H1 (cell line): ENCODE measurements at regions not wholly inside any gene's neighbourhood (a gene's known extent, or its start where the extent isn't known, plus 50 kb on each side); places are given as distances from the start of the nearest gene placed in this dataset.

Source experiments
- CTBP2 ChIP-seq: IDR thresholded peaks from 2 replicates; pipeline ENCODE4 v1.7.0; 2011; ENCODE audit warnings: borderline replicate concordance, mild to moderate bottlenecking, moderate library complexity, mixed read lengths, low read length; ENCODE audit not compliant: insufficient read depth, insufficient read length
- GABPA ChIP-seq: IDR thresholded peaks from 2 replicates; pipeline ENCODE4 v1.6.1; 2011; ENCODE audit warnings: mild to moderate bottlenecking, low read length, moderate library complexity, borderline replicate concordance; ENCODE audit not compliant: insufficient read depth
- KDM4A ChIP-seq: IDR thresholded peaks from one replicate; pipeline ENCODE4 v1.7.1; 2012; ENCODE audit warnings: low read depth, mild to moderate bottlenecking, moderate library complexity, low read length, inconsistent platforms; ENCODE audit not compliant: severe bottlenecking
- PHF8 ChIP-seq: fragments of 200-600 bp; sonication (generic); conservative IDR thresholded peaks from 2 replicates; pipeline ENCODE4 v1.7.1; 2012; ENCODE audit warnings: low read depth, mild to moderate bottlenecking, inconsistent platforms, low read length, moderate library complexity
- POLR2A ChIP-seq, 2 experiments: IDR thresholded peaks; 1 replicate in 1 of 2; 2 replicates in 1 of 2; pipeline ENCODE4 v1.6.1; 2011; ENCODE audit warnings: low read depth in 2 of 2, low read length in 2 of 2, mild to moderate bottlenecking in 2 of 2; ENCODE audit errors: control extremely low read depth in 1 of 2
- RFX5 ChIP-seq: IDR thresholded peaks from 2 replicates; pipeline ENCODE4 v1.6.1; 2011; ENCODE audit warnings: low read depth, low read length, improper control_type of control experiment, borderline replicate concordance
- SRF ChIP-seq: IDR thresholded peaks from 2 replicates; pipeline ENCODE4 v1.6.1; 2011; ENCODE audit warnings: mild to moderate bottlenecking, low read depth, low read length, moderate library complexity
- TF ChIP-seq, protein P1 (sequence below): fragments of 300-600 bp; sonication (generic); IDR thresholded peaks from 2 replicates; pipeline ENCODE4 v1.7.1; 2012; ENCODE audit warnings: low read length, moderate library complexity, mild to moderate bottlenecking, inconsistent platforms; ENCODE audit not compliant: insufficient replicate concordance
- TF ChIP-seq, protein P2 (sequence below): IDR thresholded peaks from 2 replicates; pipeline ENCODE4 v1.6.1; 2012; ENCODE audit warnings: inconsistent platforms

DNA sequence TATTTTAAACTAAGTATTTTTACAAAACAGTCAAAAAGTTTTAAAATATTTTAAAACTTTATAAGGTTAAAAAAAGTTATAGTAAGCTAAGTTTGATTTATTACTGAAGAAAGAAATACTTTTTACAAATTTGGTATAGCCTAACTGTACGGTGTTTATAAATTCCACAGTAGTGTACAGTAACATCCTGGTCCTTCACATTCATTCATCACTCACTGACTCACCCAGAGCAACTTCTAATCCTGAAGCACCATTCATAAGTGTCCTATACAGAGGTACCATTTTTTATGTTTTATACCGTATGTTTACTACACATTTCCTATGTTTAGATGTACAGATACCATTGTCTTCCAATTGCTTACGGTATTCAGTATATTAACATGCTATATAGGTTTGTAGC, 170.0 kb downstream of the KLHL28 start (continued):
- TF ChIP-seq, protein P1, sequence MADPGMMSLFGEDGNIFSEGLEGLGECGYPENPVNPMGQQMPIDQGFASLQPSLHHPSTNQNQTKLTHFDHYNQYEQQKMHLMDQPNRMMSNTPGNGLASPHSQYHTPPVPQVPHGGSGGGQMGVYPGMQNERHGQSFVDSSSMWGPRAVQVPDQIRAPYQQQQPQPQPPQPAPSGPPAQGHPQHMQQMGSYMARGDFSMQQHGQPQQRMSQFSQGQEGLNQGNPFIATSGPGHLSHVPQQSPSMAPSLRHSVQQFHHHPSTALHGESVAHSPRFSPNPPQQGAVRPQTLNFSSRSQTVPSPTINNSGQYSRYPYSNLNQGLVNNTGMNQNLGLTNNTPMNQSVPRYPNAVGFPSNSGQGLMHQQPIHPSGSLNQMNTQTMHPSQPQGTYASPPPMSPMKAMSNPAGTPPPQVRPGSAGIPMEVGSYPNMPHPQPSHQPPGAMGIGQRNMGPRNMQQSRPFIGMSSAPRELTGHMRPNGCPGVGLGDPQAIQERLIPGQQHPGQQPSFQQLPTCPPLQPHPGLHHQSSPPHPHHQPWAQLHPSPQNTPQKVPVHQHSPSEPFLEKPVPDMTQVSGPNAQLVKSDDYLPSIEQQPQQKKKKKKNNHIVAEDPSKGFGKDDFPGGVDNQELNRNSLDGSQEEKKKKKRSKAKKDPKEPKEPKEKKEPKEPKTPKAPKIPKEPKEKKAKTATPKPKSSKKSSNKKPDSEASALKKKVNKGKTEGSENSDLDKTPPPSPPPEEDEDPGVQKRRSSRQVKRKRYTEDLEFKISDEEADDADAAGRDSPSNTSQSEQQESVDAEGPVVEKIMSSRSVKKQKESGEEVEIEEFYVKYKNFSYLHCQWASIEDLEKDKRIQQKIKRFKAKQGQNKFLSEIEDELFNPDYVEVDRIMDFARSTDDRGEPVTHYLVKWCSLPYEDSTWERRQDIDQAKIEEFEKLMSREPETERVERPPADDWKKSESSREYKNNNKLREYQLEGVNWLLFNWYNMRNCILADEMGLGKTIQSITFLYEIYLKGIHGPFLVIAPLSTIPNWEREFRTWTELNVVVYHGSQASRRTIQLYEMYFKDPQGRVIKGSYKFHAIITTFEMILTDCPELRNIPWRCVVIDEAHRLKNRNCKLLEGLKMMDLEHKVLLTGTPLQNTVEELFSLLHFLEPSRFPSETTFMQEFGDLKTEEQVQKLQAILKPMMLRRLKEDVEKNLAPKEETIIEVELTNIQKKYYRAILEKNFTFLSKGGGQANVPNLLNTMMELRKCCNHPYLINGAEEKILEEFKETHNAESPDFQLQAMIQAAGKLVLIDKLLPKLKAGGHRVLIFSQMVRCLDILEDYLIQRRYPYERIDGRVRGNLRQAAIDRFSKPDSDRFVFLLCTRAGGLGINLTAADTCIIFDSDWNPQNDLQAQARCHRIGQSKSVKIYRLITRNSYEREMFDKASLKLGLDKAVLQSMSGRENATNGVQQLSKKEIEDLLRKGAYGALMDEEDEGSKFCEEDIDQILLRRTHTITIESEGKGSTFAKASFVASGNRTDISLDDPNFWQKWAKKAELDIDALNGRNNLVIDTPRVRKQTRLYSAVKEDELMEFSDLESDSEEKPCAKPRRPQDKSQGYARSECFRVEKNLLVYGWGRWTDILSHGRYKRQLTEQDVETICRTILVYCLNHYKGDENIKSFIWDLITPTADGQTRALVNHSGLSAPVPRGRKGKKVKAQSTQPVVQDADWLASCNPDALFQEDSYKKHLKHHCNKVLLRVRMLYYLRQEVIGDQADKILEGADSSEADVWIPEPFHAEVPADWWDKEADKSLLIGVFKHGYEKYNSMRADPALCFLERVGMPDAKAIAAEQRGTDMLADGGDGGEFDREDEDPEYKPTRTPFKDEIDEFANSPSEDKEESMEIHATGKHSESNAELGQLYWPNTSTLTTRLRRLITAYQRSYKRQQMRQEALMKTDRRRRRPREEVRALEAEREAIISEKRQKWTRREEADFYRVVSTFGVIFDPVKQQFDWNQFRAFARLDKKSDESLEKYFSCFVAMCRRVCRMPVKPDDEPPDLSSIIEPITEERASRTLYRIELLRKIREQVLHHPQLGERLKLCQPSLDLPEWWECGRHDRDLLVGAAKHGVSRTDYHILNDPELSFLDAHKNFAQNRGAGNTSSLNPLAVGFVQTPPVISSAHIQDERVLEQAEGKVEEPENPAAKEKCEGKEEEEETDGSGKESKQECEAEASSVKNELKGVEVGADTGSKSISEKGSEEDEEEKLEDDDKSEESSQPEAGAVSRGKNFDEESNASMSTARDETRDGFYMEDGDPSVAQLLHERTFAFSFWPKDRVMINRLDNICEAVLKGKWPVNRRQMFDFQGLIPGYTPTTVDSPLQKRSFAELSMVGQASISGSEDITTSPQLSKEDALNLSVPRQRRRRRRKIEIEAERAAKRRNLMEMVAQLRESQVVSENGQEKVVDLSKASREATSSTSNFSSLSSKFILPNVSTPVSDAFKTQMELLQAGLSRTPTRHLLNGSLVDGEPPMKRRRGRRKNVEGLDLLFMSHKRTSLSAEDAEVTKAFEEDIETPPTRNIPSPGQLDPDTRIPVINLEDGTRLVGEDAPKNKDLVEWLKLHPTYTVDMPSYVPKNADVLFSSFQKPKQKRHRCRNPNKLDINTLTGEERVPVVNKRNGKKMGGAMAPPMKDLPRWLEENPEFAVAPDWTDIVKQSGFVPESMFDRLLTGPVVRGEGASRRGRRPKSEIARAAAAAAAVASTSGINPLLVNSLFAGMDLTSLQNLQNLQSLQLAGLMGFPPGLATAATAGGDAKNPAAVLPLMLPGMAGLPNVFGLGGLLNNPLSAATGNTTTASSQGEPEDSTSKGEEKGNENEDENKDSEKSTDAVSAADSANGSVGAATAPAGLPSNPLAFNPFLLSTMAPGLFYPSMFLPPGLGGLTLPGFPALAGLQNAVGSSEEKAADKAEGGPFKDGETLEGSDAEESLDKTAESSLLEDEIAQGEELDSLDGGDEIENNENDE, result no peak
- TF ChIP-seq SRF, result no peak
- TF ChIP-seq, protein P2, sequence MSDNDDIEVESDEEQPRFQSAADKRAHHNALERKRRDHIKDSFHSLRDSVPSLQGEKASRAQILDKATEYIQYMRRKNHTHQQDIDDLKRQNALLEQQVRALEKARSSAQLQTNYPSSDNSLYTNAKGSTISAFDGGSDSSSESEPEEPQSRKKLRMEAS, result no peak
- no peak for TF ChIP-seq POLR2A (IDR thresholded peaks at IDR 0.05; ENCODE audit: control extremely low read depth in 1 of 2, low read depth in 2 of 2, low read length in 2 of 2)
- TF ChIP-seq CTBP2, result no peak
- TF ChIP-seq KDM4A, result no peak
- no peak for TF ChIP-seq GABPA
- TF ChIP-seq PHF8, result no peak
- no peak for TF ChIP-seq RFX5
